GM12872 (cell line): ENCODE measurements at regions not wholly inside any gene's neighbourhood (a gene's known extent, or its start where the extent isn't known, plus 50 kb on each side); places are given as distances from the start of the nearest gene placed in this dataset.
A peak's percentile ranks its signal among the peaks of the same experiment; 100 is the strongest.

Source experiments
- TF ChIP-seq, protein P1 (sequence below): IDR thresholded peaks from 3 replicates; pipeline ENCODE4 v1.5.1; 2011; ENCODE audit warnings: low read depth, mild to moderate bottlenecking, low read length, moderate library complexity; ENCODE audit not compliant: insufficient read depth

DNA sequence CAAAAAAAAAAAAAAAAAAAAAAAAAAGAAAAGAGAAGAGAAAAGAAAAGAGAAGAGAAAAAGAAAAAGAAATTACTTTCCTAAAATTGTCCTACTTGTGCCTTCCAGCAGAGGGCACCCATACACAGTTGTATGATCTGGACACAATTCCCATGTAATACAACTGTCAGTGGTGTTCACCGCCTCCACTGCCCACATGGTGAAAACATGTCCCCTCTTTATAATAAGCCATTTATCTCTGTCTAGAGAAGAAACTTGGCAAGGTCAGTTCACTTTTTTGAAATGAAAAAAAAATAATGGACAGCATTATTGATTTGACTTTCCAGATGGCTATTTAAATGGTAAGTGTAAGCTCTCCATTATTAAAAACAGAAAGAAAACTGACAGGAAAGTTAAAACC is 459.4 kb downstream of the GBE1 start:
- TF ChIP-seq, protein P1, sequence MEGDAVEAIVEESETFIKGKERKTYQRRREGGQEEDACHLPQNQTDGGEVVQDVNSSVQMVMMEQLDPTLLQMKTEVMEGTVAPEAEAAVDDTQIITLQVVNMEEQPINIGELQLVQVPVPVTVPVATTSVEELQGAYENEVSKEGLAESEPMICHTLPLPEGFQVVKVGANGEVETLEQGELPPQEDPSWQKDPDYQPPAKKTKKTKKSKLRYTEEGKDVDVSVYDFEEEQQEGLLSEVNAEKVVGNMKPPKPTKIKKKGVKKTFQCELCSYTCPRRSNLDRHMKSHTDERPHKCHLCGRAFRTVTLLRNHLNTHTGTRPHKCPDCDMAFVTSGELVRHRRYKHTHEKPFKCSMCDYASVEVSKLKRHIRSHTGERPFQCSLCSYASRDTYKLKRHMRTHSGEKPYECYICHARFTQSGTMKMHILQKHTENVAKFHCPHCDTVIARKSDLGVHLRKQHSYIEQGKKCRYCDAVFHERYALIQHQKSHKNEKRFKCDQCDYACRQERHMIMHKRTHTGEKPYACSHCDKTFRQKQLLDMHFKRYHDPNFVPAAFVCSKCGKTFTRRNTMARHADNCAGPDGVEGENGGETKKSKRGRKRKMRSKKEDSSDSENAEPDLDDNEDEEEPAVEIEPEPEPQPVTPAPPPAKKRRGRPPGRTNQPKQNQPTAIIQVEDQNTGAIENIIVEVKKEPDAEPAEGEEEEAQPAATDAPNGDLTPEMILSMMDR = peak; percentile 67

DNA sequence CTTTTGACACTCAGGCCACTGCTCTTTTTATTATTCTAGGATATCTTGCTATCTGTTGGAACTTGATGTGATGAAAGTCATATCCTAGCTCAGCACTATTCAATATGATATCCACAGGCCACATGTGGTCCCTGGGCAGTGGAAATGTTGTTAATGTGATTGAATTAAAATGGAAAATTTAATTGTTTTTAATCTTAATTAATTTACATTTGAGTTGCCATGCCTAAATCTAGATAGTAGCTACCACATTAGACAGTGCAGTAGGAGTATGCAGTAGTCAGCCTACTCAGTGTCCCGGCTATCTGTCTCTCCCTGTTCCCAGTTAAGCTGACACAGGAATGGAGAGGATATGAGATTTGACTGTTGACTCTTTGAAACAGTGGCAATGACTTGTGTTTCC is 460.2 kb downstream of the GBE1 start:
- TF ChIP-seq, protein P1 = no peak

DNA sequence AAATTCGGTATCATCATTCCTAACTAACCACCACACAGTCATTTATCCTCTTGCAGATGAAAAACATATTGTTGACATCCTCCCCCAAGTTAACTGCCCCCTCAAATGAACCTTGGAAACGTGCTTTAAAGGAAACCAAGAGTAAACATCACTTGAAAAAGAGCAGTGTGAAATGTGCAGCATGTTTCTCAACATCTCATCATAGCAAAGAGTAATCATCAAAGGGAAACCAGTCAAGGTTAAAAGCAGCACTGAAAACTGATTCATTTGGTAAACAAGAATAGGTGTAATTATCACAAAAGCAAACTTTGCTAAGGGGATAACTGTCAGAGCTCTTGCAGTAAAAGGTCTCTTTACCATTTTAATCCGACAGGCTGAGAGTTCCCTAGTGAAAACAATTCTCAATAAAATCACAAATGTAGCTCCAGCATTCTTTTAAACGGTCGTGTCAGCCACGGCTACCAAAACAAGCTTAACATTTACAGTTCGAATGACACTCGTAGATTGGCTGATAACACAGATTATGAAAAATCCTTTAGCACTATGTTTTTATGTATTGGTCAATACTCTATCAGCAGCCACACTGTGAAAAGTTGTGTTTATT is 461.0 kb downstream of the GBE1 start:
- TF ChIP-seq, protein P1 = no peak

DNA sequence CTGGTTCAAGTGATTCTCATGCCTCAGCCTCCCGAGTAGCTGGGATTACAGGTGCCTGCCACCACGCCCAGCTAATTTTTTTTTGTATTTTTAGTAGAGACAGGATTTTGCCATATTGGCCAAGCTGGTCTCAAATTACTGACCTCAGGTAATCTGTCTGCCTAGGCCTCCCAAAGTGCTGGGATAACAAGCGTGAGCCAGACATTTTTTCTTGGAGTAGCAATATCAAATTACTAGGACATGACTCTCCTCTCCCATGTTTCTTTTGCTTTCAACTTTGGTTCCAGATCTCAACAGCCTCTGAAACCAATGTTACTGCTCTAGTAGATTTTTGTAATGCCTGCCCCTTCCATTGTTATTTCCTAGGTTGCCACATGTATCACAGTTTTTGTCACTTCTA is 462.0 kb downstream of the GBE1 start:
- TF ChIP-seq, protein P1 = no peak

DNA sequence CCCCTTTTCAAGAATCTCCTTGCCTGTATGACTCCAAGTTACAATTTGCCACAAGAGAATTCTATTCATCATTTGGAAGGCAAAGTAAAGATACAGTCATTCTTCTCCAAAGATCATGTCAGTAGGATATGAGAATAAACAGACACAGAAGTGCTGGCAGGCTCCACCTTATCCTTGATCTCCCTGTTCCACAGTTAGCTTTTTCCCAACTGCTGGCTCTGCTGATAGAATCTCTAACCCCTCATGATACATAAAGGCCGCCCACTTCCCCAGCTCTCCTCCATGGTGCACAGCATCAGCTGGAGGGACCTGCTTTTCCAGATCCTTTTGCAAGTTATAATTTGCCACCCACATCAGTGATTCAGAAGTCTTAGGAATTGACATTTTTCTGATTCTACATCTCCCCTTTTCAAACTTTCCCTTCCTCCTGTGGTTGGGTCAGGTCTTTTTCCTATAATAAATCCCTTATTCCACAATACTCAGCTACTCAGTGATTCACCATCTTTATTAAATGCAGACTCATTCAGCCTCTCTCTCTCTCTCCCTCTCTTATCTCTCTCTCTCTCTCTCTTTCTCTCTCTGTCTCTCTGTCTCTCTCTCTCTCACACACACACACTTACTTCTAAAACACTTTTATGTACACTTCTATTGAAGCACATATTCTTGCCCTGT is 465.4 kb downstream of the GBE1 start:
- TF ChIP-seq, protein P1 = no peak

DNA sequence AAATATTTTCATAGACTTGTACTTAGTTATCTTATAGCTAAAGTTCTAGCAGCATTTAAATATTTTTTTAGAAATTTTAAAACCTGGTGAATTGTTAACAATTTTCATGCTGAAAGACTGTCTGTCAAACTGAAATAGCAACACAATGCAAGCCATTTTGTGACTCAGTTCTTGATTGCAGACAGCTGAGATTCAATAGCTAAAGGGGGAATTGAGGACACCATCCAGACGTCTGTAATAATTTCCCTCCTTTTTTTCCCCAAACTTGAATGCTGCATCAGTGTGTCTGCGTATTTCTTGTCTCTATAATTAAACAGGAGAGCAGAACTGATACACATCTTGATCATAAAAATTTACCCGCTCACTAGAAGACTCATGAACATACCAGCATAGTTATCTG is 468.3 kb downstream of the GBE1 start:
- TF ChIP-seq, protein P1 = no peak

DNA sequence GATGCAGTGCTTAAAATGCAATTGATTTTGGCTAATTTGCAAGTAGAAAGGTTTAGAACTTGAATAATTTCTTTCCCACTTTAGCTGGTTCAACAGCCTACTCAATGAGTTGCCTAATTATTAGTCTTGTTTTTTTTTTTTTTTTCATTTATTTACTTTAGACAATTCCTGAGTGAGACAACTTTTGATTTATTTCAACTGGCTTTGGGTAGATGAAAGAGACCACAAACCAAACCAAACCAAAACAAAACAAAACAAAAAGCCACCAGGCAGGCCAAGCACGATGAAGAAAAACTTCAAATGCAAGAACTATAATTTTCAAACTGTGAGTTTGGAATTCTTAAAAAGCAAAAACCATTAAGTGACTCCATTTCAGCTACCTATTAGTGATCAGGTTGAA is 469.9 kb downstream of the GBE1 start:
- TF ChIP-seq, protein P1 = no peak
